Tibial nerve (tissue), 4 donors: ENCODE measurements at regions not wholly inside any gene's neighbourhood (a gene's known extent, or its start where the extent isn't known, plus 50 kb on each side); places are given as distances from the start of the nearest gene placed in this dataset.

ENCODE experiments used
- CTCF ChIP-seq, 5 experiments: fragments of 200-600 bp in 3 of 5; fragments of 450-650 bp in 2 of 5; sonication (generic) in 3 of 5; IDR thresholded peaks; one replicate each; pipeline ENCODE4 v1.5.1; 2016 to 2019; ENCODE audit warnings: antibody characterized with exemption in 5 of 5, mild to moderate bottlenecking in 3 of 5, moderate library complexity in 2 of 5
- EP300 ChIP-seq, 2 donors: sonication (generic); formaldehyde crosslinking; IDR thresholded peaks; one replicate each; pipeline ENCODE4 v1.6.1; 2017; ENCODE audit warnings: antibody characterized with exemption in 2 of 2, mild to moderate bottlenecking in 1 of 2
- POLR2A ChIP-seq, 2 donors: fragments of 450-650 bp; IDR thresholded peaks; one replicate each; pipeline ENCODE4 v1.6.1; 2017; ENCODE audit warnings: antibody characterized with exemption in 2 of 2, mild to moderate bottlenecking in 2 of 2, moderate library complexity in 2 of 2

DNA sequence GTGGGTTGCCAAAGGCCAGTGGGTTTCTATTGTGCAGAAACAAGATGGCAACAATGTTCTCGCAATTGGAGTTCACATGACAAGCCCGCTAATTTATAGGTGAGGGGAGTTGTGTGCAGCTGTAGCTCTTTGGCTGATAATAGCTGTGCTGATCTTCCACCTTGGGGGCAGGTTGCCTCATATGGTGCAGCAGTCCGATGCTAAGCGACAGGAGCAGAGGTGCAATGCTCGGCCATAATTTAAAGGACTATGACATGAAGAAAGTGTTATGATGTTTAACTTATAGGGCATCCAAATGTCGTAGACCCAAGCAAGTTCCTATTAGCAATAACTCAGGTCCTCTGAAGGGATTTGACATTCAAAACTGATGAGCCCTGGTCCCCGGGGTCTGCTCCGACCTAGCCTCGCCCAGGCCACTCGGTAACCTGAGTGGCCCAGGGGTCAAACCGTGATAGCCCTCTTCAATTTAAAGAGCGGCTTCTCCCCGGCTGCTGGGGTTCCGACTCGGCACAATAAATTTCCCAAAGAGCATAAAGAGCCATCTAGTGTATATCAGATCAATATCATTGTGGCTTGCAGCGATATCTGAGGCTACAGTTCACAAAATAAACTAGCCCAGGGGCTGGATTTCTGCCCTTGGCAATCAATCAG, 724.0 kb downstream of the IRX1 start:
- TF ChIP-seq POLR2A (IDR thresholded peaks at IDR 0.05) (no peak), CTCF (IDR thresholded peaks at IDR 0.05) (no peak), EP300 (IDR thresholded peaks at IDR 0.05) (no peak)
